ENCODE measurements at regions not wholly inside any gene's neighbourhood (a gene's known extent, or its start where the extent isn't known, plus 50 kb on each side); places are given as distances from the start of the nearest gene placed in this dataset.

GRCh38 chr5:38673671-38674071 is 117.2 kb upstream of the LIFR start:
- Mint-ChIP-seq H3K9me3 (peaks cover 0 to 5% (median 0%) of the 10 kb centered on the region in 7 donors), H3K36me3 (no peaks in the 10 kb centered on the region), H3K4me3 (no peak overlapping the region), H3K4me1 (no peaks in the 10 kb centered on the region), H3K27me3 (ENCODE audit: low read depth in 3 of 3) (peaks cover 5 to 11% (median 7%) of the 10 kb centered on the region in 3 donors), H3K27ac (no peak overlapping the region)
- Histone ChIP-seq H3K79me2 (ENCODE audit: insufficient read depth, low read length) (no peaks in the 10 kb centered on the region), H3K36me3 (replicated peaks in 1 of 2; ENCODE audit: control insufficient read depth in 1 of 2, insufficient read depth in 2 of 2, low read length in 2 of 2) (no peaks in the 10 kb centered on the region), H3K27me3 (ENCODE audit: control insufficient read depth in 2 of 2, insufficient read depth in 2 of 2, low read length in 2 of 2) (peaks cover 0 to 5% of the 10 kb centered on the region in 2 donors), H4K20me1 (ENCODE audit: insufficient read depth, low read length) (no peaks in the 10 kb centered on the region), H3K9me3 (replicated peaks in 1 of 2; ENCODE audit: control insufficient read depth in 1 of 2, insufficient read depth in 1 of 2, low read length in 2 of 2) (no peaks in the 10 kb centered on the region), H3K9ac (ENCODE audit: insufficient read depth, low read length, poor library complexity, severe bottlenecking) (no peak overlapping the region), H3K4me2 (replicated peaks; ENCODE audit: extremely low read depth, low read length, poor library complexity, severe bottlenecking) (no peak overlapping the region), H3K27ac (ENCODE audit: low read depth in 1 of 2, low read length in 2 of 2) (no peak overlapping the region), H2AFZ (ENCODE audit: insufficient read depth, low read depth, low read length, poor library complexity, severe bottlenecking) (no peak overlapping the region), H3K4me3 (replicated peaks in 1 of 3; ENCODE audit: low read depth in 2 of 3, low read length in 3 of 3) (no peak overlapping the region), H3K4me1 (ENCODE audit: control insufficient read depth in 1 of 2, insufficient read depth in 2 of 2, low read length in 2 of 2) (no peaks in the 10 kb centered on the region)
- no peak for DNase-seq
- 100% methylated on average over 2 of the region's 6 CpGs for WGBS (ENCODE audit: insufficient coverage)
- intact Hi-C loops (cut with micrococcal nuclease) = no loop called here
- no peak for TF ChIP-seq CTCF (IDR thresholded peaks at IDR 0.05)

- Mint-ChIP-seq H3K36me3 (no peaks in the 10 kb centered on the region), H3K27ac (no peak overlapping the region), H3K4me1 (no peaks in the 10 kb centered on the region), H3K27me3 (ENCODE audit: low read depth in 3 of 3) (peaks cover 2 to 6% (median 6%) of the 10 kb centered on the region in 3 donors), H3K4me3 (no peak overlapping the region), H3K9me3 (peaks cover 0 to 5% (median 0%) of the 10 kb centered on the region in 7 donors)
- Histone ChIP-seq H3K4me3 (replicated peaks in 1 of 3; ENCODE audit: low read depth in 2 of 3, low read length in 3 of 3) (no peak overlapping the region), H2AFZ (ENCODE audit: insufficient read depth, low read depth, low read length, poor library complexity, severe bottlenecking) (no peak overlapping the region), H3K36me3 (replicated peaks in 1 of 2; ENCODE audit: control insufficient read depth in 1 of 2, insufficient read depth in 2 of 2, low read length in 2 of 2) (no peaks in the 10 kb centered on the region), H3K27me3 (ENCODE audit: control insufficient read depth in 2 of 2, insufficient read depth in 2 of 2, low read length in 2 of 2) (peaks cover 0 to 2% of the 10 kb centered on the region in 2 donors), H3K9ac (ENCODE audit: insufficient read depth, low read length, poor library complexity, severe bottlenecking) (no peak overlapping the region), H3K79me2 (ENCODE audit: insufficient read depth, low read length) (no peaks in the 10 kb centered on the region), H4K20me1 (ENCODE audit: insufficient read depth, low read length) (no peaks in the 10 kb centered on the region), H3K4me2 (replicated peaks; ENCODE audit: extremely low read depth, low read length, poor library complexity, severe bottlenecking) (no peak overlapping the region), H3K9me3 (replicated peaks in 1 of 2; ENCODE audit: control insufficient read depth in 1 of 2, insufficient read depth in 1 of 2, low read length in 2 of 2) (no peaks in the 10 kb centered on the region), H3K27ac (ENCODE audit: low read depth in 1 of 2, low read length in 2 of 2) (no peak overlapping the region), H3K4me1 (ENCODE audit: control insufficient read depth in 1 of 2, insufficient read depth in 2 of 2, low read length in 2 of 2) (no peaks in the 10 kb centered on the region)
- no peak for TF ChIP-seq CTCF (IDR thresholded peaks at IDR 0.05)
- intact Hi-C loops (cut with micrococcal nuclease) = no loop called here
- no CpG with 5 or more reads among the region's 2 CpGs for WGBS (ENCODE audit: insufficient coverage)
- DNase-seq = no peak
These were observed 119.0 kb upstream of the LIFR start for GRCh38 chr5:38675443-38675842.

Data from CD14-positive monocyte (primary cell).